RPMI8226 (cell line): ENCODE measurements at regions not wholly inside any gene's neighbourhood (a gene's known extent, or its start where the extent isn't known, plus 50 kb on each side); places are given as distances from the start of the nearest gene placed in this dataset.
"Not testable (repeated sequence)": the region's sequence is repeated elsewhere in the genome, so short reads cannot be mapped to it uniquely, and the experiment has no call there.

Experiments
- DNase-seq: peaks from one replicate; pipeline ENCODE4 v3.0.0-alpha.2; 2015

- not testable (repeated sequence) for DNase-seq
Observed at GRCh38 chr7:149995369-149996026, 121.7 kb downstream of the ATP6V0E2 start.

GRCh38 chr7:150000780-150001599 lies 127.2 kb downstream of the ATP6V0E2 start:
- DNase-seq: not testable (repeated sequence)

GRCh38 chr7:150003304-150003810 lies 129.6 kb downstream of the ATP6V0E2 start:
- DNase-seq: no peak

GRCh38 chr7:150003973-150004372 lies 130.2 kb downstream of the ATP6V0E2 start:
- DNase-seq: not testable (repeated sequence)

- DNase-seq: not testable (repeated sequence)
Observed at GRCh38 chr7:150004843-150005242, 131.1 kb downstream of the ATP6V0E2 start.

GRCh38 chr7:150009620-150010303 lies 136.0 kb downstream of the ATP6V0E2 start:
- not testable (repeated sequence) for DNase-seq

GRCh38 chr7:150016651-150017189 lies 143.0 kb downstream of the ATP6V0E2 start:
- not testable (repeated sequence) for DNase-seq

GRCh38 chr7:150020210-150020609 lies 146.4 kb downstream of the ATP6V0E2 start:
- not testable (repeated sequence) for DNase-seq

GRCh38 chr7:150024550-150025490 lies 151.1 kb downstream of the ATP6V0E2 start:
- DNase-seq: not testable (repeated sequence)

GRCh38 chr7:150025802-150026201 lies 152.0 kb downstream of the ATP6V0E2 start:
- DNase-seq: not testable (repeated sequence)

GRCh38 chr7:150028344-150029012 lies 154.7 kb downstream of the ATP6V0E2 start:
- DNase-seq: not testable (repeated sequence)

GRCh38 chr7:150029013-150029389 lies 155.2 kb downstream of the ATP6V0E2 start:
- not testable (repeated sequence) for DNase-seq

GRCh38 chr7:150031733-150032132 lies 158.0 kb downstream of the ATP6V0E2 start:
- not testable (repeated sequence) for DNase-seq

GRCh38 chr7:150033711-150034110 lies 159.9 kb downstream of the ATP6V0E2 start:
- DNase-seq: not testable (repeated sequence)

GRCh38 chr7:150035769-150036168 lies 162.0 kb downstream of the ATP6V0E2 start:
- not testable (repeated sequence) for DNase-seq

GRCh38 chr7:150039061-150039460 lies 165.3 kb downstream of the ATP6V0E2 start:
- not testable (repeated sequence) for DNase-seq

GRCh38 chr7:150042281-150042680 lies 168.5 kb downstream of the ATP6V0E2 start:
- DNase-seq: not testable (repeated sequence)

- peak; percentile 63 for DNase-seq
Observed at GRCh38 chr7:150044771-150045170, 171.0 kb downstream of the ATP6V0E2 start.

- DNase-seq: not testable (repeated sequence)
Observed at GRCh38 chr7:150045596-150045995, 171.8 kb downstream of the ATP6V0E2 start.

GRCh38 chr7:150046290-150047194 lies 172.8 kb downstream of the ATP6V0E2 start:
- DNase-seq: not testable (repeated sequence)
